GM18870 (cell line): ENCODE measurements at regions not wholly inside any gene's neighbourhood (a gene's known extent, or its start where the extent isn't known, plus 50 kb on each side); places are given as distances from the start of the nearest gene placed in this dataset.
"Not testable (repeated sequence)": the region's sequence is repeated elsewhere in the genome, so short reads cannot be mapped to it uniquely, and the experiment has no call there.

ENCODE experiments used
- ATAC-seq: cut with Tn5 transposase; IDR thresholded peaks from one replicate; pipeline ENCODE4 v1.9.1; 2021; ENCODE audit warnings: moderate library complexity; ENCODE audit not compliant: unreplicated experiment

- ATAC-seq, result no peak
Observed at GRCh38 chrX:138014577-138014976, 448.6 kb downstream of the ZIC3 start.

- no peak for ATAC-seq
Observed at GRCh38 chrX:138018145-138018799, 452.3 kb downstream of the ZIC3 start.

GRCh38 chrX:138020941-138021340 is 455.0 kb downstream of the ZIC3 start:
- no peak for ATAC-seq

- peak; percentile 76 for ATAC-seq
Observed at GRCh38 chrX:138026211-138026610, 460.3 kb downstream of the ZIC3 start.

- no peak for ATAC-seq
Observed at GRCh38 chrX:138031715-138032114, 465.8 kb downstream of the ZIC3 start.

GRCh38 chrX:138034136-138034535 is 468.2 kb downstream of the ZIC3 start:
- no peak for ATAC-seq

- no peak for ATAC-seq
Observed at GRCh38 chrX:138037548-138037947, 471.6 kb downstream of the ZIC3 start.

- no peak for ATAC-seq
Observed at GRCh38 chrX:138057883-138058282, 492.0 kb downstream of the ZIC3 start.

GRCh38 chrX:138058931-138059330 is 493.0 kb downstream of the ZIC3 start:
- ATAC-seq, result no peak

- ATAC-seq, result no peak
Observed at GRCh38 chrX:138067415-138067814, 501.5 kb downstream of the ZIC3 start.

GRCh38 chrX:138073626-138074025 is 507.7 kb downstream of the ZIC3 start:
- ATAC-seq, result no peak

GRCh38 chrX:138082251-138082650 is 516.3 kb downstream of the ZIC3 start:
- no peak for ATAC-seq

- ATAC-seq, result no peak
Observed at GRCh38 chrX:138082896-138083295, 517.0 kb downstream of the ZIC3 start.

- ATAC-seq, result not testable (repeated sequence)
Observed at GRCh38 chrX:138110910-138111309, 545.0 kb downstream of the ZIC3 start.

- no peak for ATAC-seq
Observed at GRCh38 chrX:138127314-138127713, 561.4 kb downstream of the ZIC3 start.

GRCh38 chrX:138128027-138128671 is 562.2 kb downstream of the ZIC3 start:
- peak; percentile 95 for ATAC-seq

- no peak for ATAC-seq
Observed at GRCh38 chrX:138150709-138151108, 560.8 kb downstream of the FGF13 start.

- no peak for ATAC-seq
Observed at GRCh38 chrX:138157850-138158249, 553.7 kb downstream of the FGF13 start.

- no peak for ATAC-seq
Observed at GRCh38 chrX:138191998-138192397, 519.5 kb downstream of the FGF13 start.

- ATAC-seq, result no peak
Observed at GRCh38 chrX:138229718-138230117, 481.8 kb downstream of the FGF13 start.

- no peak for ATAC-seq
Observed at GRCh38 chrX:138240266-138240665, 471.3 kb downstream of the FGF13 start.

GRCh38 chrX:138254001-138254400 is 457.5 kb downstream of the FGF13 start:
- ATAC-seq, result no peak

GRCh38 chrX:138255373-138255772 is 456.1 kb downstream of the FGF13 start:
- ATAC-seq, result no peak
